ENCODE measurements at regions not wholly inside any gene's neighbourhood (a gene's known extent, or its start where the extent isn't known, plus 50 kb on each side); places are given as distances from the start of the nearest gene placed in this dataset.
"Not testable (repeated sequence)": the region's sequence is repeated elsewhere in the genome, so short reads cannot be mapped to it uniquely, and the experiment has no call there.

DNA sequence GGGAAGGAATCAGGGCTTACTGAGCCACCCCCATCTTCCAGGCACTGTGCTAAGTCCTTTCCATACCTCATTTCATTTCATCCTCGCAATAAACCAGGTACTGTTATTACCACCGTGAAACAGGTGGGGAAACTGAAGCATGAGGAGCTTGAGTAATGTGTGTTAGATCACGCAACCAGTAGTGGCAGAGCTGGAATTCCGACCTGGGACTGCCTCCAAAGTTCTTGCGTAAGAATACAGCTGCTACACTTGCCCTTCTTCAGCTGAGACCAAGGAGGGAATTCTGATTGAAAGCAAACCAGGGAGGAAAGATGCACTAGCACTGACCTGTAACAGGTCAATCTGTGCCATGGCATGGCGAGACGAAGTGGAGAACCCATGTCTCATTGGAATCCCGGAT, 113.4 kb upstream of the MSX2 start:
- DNase-seq = no peak

DNA sequence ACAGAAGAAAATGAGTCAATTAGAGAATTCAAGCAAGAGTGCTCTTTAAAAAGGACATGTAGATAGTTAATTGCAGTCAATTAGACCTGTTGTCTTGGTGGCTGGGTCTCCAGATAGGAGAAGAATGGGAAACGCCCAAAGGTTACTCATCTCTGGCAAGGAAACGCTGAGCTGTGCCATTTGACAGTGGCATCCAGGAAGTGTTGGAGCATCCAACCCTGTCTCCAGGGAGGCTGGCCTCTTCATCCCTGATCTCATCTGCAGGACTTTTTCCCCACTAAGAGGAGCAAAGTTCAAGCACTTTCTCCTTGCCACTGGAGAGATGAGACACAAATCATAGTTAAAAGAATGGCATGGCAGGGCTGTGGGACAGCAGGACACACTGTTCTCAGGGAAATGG, 111.7 kb upstream of the MSX2 start:
- no peak for DNase-seq

DNA sequence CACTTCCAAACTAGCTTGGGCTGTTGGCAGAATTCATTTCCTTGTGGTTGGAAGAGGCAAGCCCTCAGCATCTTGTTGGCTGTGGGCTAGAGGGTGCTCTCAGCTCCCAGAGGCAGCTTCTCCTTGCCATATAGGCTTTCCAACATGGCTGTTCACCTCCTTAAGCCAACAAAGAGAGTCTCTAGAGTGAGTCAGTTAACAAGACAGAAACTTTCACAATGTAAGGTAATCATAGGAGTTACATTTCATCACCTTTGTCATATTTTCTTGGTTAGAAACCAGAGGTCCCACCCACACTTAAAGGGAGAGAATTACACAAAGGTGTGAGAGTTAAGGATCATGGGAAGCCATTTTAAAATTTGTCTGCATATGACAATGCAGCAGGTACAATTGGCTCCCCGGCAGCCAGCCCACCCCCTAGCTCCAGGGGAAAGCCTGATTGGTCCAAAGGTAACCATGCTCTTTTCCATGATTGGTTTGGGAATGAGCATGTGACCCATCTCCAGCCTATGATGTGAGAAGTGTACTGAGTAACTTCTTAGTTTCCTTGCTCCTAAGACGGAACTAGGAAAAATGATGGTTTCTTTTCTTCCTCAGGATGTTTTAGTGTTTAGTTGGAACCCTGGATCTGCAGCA, 109.8 kb upstream of the MSX2 start:
- no peak for DNase-seq

DNA sequence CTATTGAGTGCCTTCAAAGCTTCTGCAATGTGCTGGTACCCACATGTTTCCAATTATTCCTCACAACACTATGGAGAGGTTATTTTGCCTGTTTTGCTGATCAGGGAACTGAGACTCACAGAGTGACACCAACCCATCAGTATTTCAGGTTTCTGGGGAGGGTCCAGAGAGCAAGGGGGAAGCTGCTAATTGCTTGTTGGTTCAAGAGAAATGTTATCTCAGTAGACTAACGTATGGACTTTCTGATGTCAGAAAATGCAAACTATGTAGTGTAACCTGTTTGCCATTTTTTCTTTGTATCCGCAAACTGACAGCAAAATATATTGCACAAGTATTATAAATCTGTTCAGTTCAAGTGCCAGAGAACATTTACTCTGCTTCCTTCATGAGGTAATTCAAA, 108.3 kb upstream of the MSX2 start:
- DNase-seq = no peak

DNA sequence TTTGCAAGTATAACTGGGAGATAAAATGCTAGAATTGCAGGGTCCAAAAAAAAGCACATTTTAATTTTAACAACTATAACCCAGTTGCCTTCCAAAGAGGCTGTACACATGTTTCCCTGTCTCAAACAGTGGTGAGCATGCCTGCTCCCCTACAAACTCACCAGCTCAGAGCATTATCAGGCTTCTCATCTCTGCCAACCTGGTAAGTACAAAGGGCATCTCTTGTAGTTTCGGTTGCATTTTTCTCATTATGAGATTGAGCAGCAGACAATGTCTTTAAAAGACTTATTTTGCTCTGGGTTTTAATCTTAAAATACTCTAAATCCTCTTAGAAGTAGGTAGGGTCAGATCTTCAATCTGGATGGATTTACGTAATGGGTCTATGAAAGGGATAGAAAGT, 107.1 kb upstream of the MSX2 start:
- DNase-seq = no peak

DNA sequence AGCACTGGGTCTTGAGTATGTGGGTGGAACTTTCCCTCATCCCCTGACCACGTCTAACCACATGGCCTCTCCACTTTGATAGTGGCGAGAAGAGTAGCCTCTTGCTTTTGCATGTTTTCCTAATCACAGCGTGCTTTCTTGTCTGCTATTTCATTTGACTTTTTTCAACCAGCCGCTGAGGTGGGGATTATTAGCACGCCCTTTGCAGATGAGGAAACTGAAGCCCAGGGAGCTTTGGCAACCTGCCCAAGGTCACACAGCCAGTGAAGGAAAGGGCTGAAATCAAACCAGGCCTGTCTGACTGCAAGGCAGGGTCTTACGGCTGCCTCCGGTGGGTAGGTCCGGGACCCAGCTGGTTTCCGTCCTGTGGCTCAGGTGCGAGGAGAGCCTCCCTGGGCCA, 106.5 kb upstream of the MSX2 start:
- no peak for DNase-seq

DNA sequence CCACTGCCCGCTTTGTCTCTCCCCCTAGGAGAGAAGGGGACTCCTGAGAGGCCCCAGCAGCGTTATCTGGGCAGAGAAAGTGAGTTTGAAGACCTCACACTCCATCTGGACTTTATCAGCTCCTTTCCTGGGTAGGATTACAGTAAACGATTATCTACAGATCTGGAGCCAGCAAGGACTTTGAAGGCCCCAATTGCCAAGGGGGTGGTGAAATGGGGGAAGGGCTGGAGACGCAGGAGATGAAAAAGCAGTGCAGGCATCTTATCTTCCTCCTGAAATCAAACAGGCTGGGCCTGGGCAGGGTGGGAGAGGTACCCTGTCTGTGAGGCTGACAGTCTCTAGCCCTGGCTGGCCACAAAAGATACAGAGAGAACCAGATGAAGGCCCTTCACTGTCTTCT, 105.8 kb upstream of the MSX2 start:
- no peak for DNase-seq

DNA sequence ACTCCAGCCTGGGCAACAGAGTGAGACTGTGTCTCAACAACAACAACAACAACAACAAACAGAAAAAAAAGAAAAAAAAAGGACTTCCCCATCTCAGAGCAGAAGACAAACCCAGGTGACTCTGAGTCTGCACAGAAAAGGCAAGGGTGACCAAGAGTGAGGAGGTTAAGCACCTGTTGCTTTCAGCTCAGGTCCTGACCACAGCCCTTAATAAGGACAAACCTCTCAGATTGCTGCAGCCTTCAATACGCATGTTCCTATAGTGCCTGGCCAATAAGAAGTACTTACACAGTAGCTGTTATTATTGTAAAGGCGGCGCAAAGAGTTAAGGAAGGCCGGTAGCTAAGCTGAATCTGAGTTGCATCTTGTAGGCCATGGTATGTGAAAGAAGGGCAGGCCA, 102.3 kb upstream of the MSX2 start:
- no peak for DNase-seq

DNA sequence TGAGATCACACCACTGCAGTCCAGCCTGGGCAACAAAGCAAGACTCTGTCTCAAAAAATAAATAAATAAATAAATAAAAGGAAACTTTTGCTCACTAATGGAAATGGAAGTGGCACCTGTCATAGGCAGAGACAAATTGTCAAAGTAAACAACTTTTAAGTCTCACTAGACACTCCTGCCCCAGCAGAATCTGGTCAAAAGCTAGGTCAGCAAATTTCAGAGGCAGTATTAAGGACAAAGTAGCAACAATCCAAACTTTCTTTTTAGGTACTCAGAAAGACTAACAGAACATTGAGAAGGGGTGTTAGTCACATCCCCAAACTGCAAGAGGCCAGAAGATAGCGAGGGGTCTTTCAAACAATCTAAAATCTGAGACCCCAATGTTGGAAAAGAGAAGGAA, 101.4 kb upstream of the MSX2 start:
- DNase-seq = no peak

DNA sequence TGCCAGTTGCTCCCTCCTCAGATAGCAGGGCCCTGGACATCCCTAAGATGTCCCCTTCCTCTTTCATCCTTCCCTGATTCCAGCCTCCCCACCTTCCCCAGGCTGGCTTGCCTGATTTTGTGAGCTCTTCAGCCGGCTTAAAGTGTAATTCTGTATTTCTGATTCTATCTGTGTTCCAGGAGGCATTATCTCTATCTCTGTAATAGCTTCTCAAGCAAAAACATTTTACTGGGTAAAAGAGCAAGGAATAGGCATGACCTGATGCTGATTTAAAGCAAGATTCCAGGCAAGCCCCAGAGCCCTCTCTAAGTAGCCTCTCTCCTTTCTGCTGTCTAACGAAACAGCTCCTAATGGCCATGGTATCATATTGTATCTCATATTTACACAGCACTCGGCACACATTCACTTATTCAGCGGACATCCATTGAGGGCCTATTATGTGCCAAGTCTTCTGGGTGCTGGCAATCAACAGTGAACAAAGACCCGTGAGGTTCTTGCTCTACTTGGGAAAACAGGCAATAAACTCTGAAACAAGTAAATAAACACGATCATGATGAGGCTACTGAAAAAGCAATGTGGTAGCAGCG, 100.9 kb upstream of the MSX2 start:
- no peak for DNase-seq

DNA sequence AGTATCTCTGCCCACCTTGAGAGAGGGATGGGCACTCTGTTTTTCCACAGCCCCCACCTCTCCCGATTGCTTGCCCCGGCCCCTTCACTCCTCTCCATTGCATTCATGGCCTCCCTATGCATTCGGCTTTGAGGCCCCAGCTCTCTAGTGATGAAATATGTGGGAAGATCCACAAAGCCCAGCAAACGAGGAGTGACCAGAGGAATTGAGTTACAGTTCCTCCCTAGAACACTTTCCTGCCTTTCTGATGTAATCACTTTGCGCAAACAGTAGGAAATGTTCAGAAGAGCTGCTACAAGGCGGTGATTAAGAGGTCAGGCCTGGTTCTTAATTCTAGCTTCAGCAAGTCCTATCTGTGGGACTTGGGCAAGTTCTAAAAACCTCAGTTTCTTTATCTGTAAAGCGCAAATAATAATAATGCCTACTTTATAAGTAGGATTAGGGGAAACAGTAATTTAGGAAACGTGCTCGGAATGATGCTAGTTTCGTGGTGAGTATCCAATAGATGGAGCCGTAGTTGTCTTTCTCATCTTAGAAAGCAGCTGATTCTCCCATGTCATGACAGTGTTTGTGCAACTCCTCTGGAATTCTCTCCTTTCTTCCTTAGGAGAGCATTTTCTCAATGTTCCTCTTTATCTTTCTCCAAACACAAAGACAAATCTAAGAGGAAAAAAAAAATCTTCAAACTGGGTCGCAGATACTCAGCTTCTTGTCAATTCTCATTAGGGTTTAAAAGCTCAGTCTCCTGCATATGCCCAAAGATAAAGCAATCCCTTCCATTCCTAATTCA, 99.5 kb upstream of the MSX2 start:
- DNase-seq = no peak

DNA sequence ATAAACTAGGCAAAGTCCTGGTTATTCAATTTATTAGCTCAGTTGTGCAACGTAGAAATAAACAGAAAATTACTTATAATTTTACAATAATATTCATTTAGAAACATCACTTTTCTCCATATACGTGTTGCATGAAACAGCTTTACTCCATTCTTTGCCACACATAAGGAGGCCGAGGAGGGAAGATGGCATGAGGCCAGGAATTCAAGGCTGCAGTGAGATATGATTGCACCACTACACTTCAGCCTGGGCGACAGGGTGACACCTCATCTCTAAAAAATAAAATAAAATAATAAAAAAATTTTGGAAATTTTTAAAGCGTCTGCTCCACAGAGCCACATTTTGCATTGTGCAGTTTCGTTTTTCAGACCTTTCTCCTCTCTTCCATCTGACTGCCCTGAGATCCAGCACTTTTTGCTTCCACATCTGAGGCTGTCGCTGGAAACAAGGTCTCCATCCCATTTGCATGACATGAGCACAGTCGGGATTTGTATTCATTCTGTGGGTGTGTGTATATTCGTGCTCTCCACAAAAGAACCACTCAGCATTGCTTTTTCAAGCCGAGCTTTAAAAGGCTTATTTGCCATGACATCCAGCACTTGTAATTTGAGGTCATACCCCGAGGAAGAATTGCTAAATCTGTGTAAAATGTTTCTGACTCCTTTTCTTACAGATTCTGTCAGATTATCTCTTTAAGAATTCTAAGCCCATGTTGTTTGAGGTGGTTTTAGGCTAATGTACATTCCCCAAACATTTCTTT, 98.6 kb upstream of the MSX2 start:
- DNase-seq = no peak

DNA sequence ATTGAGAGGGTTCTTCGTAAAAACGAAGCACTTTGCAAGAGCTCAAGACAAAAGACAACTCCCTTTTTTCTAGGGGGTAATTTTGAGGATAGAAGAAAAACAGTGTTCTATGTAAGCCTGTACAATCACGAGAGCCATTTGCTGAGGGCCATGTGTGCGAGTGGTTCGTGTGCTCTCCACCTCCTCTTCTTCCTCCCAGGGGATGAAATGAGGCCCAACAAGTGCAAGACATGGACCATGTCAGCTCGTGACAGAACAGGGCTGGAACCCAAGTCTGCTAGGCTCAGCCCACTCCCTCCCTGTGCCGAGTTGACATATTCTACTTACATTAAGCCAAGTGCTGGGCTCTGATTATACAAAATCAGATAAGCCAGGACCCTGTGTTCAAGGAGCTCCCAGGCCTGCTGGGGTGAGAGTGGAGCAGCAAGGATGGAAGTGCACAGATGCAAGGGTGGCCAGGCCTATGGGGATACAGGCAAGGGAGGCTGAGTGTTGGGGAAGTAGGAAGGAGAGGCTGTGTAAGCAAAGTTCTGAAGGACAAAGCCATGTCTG, 97.9 kb upstream of the MSX2 start:
- no peak for DNase-seq

DNA sequence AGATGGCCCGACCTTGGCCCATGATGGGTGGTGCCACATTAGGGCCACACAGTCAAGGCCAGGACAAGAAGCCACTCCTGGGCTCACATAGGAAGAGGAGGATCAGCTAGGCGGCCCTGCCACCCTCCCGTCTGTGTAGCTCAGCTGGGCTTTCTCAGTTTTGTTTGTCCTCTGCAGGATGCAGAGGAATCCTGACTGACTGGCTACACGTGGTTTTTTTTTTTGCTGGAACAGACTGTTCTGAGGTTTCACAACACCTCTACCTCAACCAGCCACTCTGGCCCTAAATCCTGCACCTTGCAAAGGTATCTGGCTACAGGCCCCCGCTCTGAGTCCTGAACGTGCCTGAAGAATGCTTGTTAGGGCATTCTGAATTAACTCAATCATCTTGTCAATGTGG, 88.3 kb upstream of the MSX2 start:
- no peak for DNase-seq

DNA sequence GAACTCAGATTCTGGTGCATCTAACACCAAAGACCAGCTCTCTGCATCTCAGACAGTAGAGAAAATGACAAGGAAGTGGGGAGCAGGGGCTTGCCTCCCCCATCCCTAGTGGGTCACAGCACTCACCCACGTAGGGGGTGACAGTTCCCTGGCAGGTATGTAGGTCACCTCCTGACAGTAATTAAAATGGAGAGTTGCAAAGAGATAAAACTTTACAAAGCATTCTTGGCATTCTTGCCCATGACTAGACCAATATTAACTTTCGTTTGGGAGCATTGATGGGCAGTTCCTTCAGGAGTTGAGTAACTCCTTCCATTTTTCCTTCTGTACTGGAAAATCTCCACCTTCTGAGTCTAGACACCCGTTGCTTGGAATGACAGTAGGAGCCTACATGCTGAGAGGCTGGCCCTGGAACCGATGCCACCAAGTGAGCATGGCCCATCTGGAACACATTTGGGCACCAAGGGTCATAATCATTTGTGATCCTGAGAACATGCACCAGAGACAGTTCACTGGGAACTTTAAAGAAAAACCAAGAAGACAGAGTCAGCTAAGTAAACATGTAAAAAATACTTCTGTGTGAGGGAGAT, 81.5 kb upstream of the MSX2 start:
- DNase-seq = no peak

DNA sequence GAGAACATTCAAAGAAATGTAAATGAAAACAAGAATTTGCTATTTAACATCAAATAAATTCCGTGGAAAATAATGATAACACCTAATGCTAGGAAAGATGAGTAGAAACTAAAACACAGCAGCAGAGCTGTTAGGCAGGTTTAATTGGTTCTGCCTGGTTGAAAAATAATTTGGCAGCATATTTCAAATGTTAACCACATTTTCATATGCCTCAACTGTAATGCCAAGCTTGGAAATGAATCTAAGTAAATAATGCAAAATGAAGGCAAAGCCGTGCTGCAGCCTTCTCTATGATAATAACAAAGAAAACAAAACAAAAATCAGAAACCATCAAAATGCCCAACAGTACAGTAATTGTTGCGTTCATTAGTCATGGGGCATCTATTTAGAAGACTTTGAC, 79.9 kb upstream of the MSX2 start:
- no peak for DNase-seq

DNA sequence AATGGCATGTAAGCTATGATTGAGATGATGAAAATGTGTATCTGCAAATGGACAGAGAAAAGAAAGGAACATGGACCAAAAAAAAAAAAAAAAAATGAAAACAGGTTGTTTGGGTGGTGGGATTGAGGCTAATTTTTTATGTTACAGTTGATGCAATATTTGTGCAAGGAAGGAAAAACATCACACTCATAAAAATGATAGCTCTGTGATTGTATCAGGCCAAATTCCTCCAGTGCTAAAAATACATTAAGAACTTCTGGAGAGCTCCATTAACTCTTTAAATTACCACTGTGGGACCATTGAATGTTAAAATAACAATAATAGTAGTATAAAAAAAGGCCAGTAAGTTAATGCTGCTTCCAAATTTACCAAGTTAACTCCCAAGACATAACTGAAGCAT, 79.5 kb upstream of the MSX2 start:
- no peak for DNase-seq

DNA sequence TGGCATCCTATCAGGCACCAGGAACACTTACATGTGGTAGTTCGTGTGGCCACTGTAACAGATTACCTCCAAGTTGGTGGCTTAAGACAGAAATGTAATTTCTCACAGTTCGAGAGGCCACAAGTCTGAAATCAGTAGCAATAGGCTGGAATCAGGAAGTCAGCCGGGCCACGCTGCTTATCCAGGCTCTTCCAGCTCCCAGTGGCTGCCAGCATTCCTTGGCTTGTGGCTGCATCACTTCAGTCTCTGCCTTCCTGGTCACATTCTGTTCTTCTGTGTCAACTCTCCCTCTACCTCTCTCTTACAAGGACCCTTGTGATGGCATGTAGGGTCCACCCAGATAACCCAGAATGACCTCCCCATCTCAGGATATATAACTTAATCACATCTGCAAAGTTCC, 78.7 kb upstream of the MSX2 start:
- DNase-seq = no peak

DNA sequence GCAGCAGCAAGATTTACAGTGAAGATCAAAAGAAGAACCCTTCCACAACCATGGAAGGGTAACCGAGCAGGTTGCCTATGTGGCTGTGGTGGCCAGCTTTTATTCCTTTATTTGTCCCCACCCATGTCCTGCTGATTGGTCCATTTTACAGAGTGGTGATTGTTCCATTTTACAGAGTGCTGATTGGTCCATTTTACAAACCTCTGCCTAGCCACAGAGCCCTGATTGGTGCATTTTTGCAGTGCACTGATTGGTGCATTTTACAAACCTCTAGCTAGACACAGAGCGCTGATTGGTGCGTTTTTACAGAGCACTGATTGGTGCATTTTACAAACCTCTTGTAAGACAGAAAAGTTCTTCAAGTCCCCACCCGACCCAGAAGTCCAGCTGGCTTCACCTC, 75.8 kb upstream of the MSX2 start:
- not testable (repeated sequence) for DNase-seq

DNA sequence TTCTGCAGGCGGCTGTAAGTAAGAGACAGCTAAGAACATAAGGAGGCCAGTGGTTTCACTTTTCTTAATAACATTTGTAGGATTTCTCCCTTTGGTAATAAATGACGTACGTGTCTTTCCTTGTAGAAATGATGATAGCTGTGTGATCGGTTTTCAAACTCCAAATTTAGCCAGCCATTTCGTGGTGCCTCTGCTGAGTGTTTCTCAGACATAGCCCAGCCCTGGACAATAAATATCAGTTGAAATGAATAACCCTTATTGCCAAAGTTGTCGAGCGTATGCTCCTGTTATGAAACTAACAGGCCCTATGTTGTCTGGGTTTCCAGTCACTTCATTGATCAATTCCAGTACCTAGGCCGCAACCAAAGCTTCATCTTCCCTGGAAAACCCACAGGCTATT, 75.0 kb upstream of the MSX2 start:
- no peak for DNase-seq

DNA sequence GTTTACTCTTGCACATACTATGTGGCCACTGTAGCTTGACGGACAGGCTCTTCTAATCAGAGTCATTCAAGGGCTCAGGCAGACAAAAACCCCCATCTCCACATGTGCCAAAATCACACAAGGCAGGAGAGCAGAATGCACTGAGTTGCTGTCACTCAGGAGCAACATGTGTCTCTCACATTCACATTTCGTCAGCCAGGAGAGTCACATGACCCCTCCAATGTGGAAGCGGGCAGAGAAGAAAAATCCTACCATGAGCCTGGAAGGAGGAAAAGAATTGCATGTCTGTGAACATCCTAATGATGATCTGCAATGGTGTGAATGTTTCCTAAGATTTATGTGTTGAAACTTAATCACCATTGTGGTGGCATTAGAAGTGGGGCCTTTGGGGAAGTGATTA, 69.9 kb upstream of the MSX2 start:
- no peak for DNase-seq

DNA sequence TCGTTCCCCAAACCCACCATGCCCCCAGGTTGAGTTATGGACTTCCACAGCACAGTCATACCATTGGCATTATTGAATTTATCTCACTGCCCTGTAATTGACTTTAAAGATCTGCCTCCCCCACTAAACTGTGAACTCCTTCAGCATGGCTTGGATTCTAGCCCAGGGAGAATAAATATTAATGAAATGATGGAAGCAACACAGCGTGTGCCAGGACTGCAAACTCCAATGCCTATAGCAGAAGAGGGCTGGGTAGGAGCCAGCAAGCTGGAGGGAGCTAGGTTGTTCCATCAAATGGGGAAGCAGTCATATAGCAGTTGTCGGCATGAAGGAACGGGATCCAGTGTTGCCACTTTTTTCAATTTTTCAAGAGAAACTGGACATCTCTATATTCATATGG, 69.0 kb upstream of the MSX2 start:
- DNase-seq = no peak

DNA sequence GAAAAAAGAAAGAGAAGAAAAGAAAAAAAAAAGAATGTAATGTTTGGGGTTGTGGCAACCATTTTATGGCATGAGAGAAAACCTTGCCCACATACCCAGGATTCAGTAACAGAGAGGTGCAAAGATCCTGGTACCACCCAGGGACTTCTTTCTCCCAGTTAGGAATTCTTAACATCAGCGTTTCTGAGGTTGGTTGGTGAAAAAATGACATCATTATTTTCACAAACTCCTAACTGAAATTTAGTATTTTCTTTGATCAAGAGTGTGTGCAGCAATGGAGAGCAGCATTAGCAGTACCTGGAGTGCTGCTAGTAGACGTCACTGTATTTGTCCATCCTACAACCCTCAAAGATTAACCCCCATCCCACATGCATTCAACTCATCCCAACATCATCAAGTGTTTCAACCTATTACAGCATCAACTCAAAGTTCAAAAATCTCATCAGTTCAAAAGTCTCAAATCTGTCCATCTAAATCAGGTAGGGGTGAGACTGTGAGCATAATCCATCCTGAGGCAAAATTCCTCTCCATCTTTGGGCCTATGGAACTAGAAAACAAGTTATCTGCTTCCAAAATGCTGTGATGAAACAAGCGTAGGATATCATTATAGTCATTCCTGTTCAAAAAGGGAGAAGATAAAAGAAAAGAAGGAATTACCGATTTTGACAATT, 60.1 kb upstream of the MSX2 start:
- no peak for DNase-seq

All from activated naive CD4-positive, alpha-beta T cell treated with anti-CD3 and anti-CD28 coated beads, Interleukin-2, amount 50 U/mL, for 16 hours (primary cell).